HG02973 (cell line): ENCODE measurements at regions not wholly inside any gene's neighbourhood (a gene's known extent, or its start where the extent isn't known, plus 50 kb on each side); places are given as distances from the start of the nearest gene placed in this dataset.

Experiments
- ATAC-seq: cut with Tn5 transposase; IDR thresholded peaks from one replicate; pipeline ENCODE4 v1.9.1; 2021; ENCODE audit warnings: moderate library complexity; ENCODE audit not compliant: unreplicated experiment

DNA sequence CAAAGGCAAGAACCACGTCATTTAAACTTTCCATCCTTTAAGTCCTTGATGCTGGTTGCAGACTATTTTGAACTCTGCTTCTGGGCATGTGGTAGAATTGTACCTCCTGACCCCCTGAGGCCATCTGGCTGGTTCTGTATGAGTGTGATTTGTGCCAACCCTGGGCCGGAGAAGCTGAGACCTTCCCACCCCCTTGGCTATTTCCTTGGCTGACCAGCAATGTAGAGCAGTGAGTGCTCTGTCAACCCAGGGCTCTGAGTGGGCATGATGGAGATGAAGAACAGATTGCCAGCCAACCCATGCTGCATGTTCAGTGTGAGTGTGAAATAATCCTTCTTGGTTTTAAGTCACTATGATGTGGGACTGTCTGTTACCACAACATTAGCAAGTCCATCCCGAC is 82.1 kb upstream of the RASGRP1 start:
- no peak for ATAC-seq

DNA sequence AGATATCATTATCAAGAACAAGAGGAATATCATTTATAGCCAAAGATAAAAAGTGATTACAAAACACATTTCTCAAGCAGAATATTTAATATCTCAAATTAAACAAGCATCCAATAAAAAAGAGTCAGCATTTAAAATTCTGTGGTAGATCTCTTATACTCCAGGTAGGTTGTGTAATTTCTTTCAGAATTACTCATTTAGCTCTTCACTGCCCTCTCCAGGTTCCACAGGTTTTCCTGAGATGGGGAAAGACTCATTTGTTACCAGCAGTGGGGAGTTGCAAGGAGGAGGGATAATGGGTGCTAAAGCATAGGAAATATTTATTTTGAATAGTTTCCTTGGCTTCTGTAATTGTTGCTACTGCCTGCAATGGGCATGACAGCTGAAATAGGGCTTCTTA is 83.1 kb upstream of the RASGRP1 start:
- ATAC-seq, result no peak

DNA sequence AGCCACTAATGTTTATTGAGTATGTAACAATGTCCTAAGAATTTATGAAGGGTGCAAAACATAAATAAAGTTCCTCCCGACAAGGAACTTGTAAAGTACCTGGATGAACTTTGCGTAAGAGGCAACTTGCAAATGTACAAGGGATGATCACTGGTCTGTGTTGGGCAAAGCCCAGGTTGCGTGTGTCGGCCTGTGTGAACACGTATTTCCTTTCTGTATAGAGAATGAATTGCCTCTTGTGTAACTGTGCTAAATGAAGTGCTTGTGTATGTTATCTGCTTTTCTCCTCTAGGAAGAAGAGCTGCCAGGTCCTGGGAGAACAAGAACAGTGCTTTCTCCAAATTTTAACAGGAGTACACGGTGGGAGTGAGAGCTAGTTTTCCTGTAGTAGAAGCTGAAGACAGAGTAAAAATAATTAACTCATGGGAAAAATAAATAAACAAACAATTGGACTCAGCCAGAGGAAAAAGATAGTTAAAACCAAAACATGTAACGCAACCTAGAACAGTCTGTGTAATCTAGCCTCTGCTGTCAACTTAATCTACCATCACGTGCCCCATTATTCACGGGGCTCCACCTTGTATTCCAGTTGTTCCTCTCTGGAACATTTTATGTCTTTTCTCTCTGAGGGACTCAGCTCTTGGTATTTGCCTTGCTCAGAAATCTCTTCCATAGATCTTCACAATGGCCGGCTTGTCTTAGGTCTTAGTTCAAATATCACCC is 83.7 kb upstream of the RASGRP1 start:
- ATAC-seq, result no peak

DNA sequence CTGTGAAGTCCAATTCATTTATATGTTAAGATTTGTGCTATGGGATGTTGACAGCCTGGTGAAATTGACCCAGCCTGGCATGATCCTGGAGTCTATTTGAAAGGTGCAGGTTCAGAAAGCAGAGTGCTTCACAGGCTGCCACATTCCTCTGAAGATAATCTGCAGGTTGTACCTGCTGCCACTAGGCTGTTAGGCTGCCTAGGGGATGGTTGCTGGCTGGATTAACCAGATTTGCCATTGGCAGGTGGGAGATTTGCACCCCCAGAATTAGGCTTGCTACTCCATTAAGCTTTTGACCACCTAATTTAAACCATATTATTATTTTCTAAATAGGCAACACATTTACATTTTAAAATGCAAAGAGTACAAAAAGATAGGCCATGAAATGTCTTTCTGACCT is 85.8 kb upstream of the RASGRP1 start:
- no peak for ATAC-seq

DNA sequence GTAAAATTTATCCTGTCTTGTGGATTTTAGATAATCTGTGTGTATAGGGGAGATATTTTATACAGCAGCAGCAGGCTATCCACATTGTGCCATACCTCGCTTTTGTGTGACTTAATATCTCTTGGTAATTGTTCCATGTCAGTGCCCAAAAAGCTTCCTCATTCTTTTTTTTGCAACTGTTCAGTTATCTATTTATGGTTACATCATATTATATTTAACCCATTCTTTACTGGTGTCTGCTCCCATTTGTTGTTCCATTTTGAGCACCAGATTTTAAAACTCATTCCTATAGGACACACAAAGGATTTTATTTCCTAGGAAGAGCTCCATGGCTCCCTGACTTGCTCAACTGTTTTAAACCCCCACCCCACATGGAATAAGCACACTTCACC is 86.3 kb upstream of the RASGRP1 start:
- ATAC-seq, result no peak

DNA sequence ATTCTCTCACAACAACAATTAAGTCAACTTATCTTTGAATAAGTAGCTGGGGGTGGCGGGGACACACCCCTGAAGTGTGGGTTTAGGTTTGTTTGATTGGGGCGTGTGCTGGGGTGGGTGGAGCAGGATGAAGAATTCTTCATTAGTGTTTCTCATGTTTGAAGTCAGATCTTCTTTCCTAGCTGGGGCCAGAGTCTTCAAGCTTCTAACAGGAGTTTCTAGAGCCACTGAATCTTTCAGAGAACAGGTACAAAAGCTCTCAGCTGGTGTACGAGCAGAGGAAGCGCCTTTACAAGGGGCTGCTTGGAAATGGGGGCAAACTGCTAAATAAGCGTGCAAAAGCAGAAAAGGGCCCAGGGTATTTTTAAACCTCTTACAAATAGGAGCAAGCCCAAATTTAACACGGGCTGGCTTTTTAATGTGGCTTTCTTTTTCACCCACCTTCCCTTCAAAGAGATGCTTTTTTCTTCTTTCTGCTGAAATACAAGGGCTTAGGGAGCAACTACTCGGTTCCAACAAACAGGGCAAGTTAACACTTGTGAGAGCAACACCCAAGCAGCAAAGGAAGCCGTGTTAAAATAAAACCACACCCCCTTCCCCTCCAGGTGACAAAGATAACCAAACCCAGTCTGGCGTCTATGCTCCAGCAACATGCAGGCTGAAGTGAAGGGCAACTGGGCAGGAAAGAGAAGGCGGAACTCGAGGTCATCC is 86.9 kb upstream of the RASGRP1 start:
- ATAC-seq, result no peak

DNA sequence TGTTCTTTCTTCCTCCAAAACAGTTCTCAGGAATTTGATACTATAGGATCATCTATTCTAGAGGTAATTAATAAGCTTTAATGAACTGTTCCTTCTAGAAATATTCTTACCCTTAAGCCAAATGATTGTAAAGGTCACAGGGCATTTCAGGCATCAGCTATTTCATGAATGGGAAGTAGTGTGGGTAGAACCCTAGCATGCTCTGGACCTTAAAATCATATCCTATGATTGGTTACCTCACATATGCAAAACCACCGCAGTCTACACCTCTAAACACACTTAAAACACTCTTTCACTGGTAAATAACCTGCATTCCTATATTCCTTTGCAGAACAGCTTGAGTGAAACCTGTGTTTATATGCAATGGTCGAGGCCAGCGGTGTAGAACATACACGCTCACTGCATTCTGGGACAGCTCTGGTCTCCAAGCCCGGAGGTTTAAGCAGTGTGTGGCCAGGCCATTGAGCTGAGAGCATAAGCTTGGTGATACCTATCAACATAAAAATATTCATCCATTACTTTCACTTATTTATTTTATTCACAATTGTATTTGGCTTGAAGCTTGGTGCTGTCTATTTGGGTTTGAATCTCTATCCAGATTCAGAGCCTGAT is 87.7 kb upstream of the RASGRP1 start:
- no peak for ATAC-seq

DNA sequence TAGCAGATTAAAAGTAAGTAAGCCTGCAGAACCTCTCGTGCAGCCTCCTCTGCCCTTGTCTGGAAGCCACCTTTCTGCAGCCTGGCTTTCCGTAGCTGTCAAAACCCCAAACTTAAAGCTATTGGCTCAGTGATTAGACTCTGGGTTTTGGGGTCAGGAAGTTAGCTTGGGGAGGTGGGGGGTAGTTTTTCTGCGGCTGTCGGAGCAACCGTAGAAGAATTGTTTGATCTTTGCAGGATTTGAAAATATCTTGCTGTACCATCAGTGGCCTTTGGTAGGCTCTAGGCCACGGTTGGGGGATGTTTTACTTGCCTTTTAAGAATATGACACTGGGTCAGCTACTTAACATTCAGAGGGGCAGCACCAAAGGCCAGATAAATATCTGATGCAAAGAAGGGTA is 88.4 kb upstream of the RASGRP1 start:
- ATAC-seq, result no peak

DNA sequence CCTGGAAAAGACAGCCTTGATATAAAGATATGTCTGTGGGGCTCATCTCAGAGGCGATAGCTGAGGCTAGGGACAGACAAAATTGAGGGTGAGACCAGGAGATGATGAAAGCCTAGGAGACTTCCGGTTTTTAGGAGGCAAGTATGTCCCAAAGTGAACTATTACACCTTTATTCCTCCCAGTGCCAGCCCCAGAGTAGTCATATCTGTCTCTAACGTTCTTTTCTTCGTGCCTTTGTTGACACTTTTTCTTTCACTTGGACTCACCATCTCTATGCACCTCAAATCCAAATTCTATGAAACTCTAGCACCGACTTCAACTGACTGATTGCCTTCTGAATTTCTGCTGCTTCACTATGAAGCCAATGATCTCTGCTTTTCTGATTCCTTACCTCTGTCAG is 93.8 kb upstream of the RASGRP1 start:
- ATAC-seq, result no peak

DNA sequence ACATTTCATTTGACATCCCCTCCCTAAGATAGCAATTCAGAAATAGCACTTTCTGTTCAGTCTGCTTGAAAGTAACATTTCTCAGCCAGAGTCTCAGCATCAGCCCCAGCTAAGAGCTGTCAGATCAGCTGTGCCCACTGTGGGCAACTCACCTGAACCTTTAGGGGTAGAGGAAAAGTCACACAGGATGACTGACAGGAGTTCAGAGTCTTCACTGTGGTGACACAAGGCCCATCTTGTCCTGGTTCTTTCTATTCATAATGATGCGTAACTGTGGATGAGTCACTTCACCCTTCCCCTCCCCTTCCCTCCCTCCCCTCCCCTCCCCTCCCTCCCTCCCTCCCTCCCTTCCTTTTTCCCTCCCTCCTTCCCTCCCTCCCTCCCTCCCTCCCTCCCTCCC is 96.1 kb upstream of the RASGRP1 start:
- ATAC-seq, result no peak

DNA sequence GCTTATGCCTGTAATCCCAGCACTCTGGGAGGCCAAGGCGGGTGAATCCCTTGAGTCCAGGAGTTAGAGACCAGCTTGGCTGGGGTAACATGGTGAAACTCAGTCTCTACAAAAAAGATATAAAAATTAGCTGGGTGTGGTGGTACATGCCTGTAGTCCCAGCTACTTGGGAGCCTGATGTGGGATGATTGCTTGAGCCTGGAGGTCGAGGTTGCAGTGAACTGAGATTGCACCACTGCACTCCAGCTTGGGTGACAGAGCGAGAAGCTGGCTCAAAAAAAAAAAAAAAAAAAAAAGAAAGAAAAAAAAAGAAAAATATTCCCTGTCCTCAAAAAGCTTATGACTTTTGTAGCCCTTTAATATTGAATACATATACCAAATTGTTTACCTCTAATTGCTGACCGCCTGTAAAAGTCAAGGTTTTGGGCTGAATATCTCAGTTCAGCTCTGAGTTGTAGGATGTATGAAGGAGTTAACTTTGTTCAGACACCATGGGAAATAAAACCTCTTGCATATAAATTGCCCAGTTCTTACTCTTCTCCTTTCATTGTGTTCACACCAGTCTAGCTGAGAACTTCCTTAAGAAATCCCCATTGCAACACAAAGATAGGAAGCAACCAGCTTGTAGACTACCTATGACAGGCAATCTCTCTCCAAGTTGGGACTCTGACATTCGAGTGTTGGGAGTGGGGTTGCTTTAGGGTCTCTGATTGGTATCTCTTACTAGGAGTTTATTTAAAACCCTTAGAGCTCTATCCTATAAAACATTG is 97.6 kb upstream of the RASGRP1 start:
- no peak for ATAC-seq

DNA sequence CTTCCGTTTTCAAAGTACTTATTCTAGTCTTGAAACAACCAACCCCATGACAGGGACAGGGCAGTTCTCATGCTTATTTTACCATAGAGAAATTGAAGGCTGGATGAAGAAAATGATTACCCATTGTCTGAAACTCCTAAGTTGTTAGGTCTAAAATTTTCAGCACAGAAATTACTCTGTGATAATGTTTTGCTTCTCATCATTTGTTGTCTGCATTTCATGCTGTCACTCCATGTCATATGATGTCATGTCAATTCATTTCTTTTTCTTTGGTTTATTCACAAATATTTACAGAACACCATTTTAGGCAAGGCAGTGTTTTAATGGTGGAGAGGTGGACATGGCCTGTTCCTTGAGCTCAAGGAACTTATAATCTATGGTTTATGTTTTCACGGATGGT is 98.2 kb upstream of the RASGRP1 start:
- ATAC-seq, result no peak

DNA sequence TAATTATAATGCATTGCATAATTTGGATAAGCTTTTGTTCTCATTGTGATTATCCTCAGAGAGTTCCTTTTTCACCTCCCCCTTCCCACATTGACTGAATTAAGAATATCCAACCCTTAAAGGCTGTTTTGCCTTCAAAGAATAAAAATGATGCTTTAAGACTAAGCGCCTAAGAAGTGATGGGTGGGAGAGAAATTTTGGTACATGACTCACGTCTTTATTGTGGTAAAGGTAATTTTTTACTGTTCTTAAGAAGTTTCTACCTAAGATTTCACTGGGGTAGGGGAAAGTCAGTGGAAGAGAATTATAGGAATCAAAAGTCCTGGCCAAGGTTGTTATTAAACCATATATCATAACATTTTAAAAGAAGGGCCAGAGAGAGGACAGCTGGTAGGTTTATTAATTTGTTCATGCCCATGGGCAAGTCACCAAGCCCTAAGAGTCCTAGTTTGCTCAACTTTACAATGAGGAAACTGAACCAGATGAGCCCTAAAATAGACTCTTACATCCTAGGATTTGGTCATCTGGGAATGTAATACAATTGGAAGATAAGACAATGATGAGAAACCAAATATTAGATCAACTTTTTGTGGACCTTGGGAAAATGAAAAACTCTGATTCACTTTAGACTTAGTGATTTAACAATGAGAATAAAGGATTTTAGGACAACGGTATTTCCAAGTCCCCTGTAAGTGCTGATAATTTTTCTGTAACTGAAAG is 101.1 kb upstream of the RASGRP1 start:
- no peak for ATAC-seq

DNA sequence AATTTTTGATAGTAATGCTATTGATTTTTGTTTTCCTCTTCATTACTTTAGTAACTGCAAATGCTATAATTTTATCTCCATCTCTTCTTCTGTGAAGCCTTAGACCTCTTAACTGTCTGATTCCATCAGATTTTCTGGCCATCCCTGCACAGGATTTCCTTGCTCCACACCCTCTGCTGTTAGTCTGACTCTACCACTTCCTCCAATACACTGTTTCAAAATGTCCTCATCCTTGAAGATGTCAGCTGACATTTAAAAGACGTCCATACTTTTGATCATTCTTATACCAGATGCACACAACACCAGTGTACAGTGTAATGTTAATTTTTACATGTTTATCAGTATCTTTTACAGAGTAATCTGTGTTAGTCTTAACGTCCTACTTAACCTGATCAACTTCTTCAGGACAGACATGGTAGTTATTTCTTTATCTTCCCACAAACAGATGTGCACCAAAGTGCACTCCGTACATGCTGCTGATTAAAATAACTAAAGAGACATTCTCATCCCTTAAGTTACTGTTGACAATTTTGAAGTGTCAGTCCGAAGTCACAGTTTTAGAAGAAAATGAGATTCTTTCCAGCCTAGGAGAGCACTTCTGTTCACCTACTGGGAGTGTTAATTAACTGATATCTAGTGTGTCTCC is 102.4 kb upstream of the RASGRP1 start:
- ATAC-seq, result no peak

DNA sequence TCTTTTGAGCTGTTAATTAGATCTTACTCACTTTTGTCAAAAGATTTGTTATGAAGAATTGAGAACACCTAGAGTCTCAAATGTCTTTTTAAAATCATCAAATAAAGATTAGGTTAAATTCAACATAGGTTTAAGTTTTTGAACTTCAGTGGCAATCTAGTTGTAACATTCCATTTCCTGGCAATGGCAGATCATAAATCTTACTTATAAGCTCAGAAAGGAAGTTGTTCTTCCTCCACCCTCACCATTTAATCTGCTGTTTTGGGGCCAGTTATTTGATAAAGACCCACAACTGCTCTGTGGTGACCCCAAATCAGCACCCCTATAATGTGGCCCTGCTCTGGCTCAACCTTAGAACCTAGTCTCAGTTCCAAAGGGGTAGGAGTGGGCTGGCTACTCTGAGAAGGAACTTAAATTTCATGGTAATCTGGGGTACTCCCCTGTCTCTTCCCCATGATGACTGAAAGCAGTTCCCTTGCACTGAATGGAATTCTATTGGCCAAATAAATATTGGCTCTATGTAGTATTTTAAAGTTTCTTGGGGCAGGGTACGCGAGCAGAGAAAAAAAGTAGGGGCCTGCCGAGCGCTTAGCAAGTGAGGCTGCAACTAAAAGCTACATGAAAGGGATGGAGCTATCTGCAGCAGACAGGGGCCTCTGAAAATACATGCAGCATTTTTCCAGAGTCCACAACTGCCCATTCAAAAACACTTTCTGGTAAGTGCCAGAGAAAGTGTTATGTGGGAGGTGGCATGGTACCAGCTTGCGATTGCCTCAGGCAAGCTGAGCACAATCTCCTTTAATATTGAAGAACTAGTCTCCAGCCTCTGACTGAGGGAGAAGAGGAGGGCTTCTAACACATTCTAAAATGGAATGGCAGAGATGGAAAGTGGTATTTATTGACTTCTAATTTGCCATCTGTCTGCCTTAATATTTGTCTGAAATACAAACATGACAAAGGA is 103.6 kb upstream of the RASGRP1 start:
- no peak for ATAC-seq

DNA sequence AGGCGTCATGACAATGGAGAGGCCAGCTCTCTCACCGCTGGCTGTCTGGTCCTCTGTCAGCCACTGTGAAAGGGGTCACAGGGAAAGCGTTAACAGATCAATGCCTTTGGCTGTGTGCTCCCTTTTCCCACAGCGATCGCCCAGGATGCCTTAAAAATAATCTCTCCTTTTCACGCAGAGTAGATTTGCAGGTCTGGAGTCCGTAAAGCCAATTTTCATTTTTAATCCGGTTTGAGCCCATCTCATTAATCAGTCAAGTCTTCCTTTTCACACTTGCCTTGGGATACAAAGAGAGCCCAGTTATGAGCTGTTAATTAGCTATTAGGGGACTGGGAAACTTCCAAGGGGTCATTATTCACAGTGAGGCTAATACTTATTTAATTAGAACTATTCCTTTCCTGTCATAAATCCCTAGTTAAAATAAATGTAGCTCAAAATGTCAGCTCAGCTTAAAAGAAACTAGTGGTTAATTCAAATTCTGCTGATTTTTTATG is 104.3 kb upstream of the RASGRP1 start:
- ATAC-seq, result no peak

DNA sequence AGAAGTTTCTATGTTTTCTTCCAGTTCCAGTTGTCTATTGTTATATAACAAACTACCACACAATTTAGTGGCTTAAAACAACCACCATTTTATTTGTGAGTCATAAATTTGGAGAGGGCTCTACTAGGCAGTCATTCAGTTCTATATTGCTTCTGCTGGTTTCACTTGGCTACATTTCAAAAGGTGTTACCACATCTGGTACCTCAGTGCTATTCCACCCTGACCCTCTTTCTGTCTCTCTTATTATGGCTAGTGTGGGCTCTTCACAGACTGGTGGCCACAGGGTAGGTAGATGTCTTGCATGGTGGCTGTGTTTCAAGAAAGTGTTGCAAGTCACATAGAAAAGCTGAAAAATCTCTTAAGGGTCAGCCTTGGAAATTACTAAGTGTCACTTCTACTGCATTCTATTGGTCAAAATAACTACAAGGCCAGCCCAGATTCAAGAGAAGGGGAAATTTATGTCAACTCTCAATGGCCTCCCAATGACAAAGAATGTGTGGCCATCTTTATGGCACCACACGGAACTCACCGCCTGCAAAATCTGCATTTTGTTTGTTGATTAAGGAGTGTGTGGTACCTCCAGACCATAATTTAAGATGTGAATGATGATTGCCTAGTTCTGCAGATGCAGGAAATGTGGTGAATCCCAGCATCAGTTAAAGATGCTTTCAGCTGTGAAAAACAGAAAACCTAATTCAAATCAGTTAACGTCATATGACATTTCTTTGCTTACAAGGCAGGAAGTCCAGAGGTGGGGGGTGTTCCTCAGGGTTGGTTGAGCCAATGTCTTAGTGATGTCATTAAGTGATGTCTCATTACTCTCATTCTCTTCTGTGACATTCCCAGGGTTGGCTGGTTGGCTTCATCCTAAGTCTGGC is 105.8 kb upstream of the RASGRP1 start:
- peak; percentile 44 for ATAC-seq

DNA sequence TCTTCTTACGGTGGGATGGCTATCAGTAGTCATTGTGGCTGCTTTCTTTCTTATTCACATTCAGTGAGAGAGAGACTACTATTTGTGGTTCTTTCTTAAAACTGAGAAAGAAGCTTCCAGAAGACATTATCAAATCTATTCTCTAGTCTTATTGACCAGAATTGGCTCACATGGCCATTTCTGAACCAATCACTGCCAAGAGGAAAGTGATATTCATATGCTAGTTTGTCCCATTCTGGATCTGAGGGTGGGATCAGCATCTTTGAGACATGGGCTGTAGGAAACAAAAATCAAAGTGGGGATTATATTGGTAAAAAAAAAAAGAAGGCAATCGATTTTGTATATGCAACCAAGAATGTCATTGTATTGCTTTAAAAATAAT is 106.4 kb upstream of the RASGRP1 start:
- ATAC-seq, result no peak
